Activated CD4-positive, alpha-beta T cell treated with anti-CD3 and anti-CD28 coated beads for 24 hours (primary cell): ENCODE measurements at regions not wholly inside any gene's neighbourhood (a gene's known extent, or its start where the extent isn't known, plus 50 kb on each side); places are given as distances from the start of the nearest gene placed in this dataset.

Experiments
- DNase-seq, 2 donors: peaks; one replicate each; pipeline ENCODE4 v3.0.0-alpha.2; 2020; ENCODE audit warnings: low read depth in 2 of 2

DNA sequence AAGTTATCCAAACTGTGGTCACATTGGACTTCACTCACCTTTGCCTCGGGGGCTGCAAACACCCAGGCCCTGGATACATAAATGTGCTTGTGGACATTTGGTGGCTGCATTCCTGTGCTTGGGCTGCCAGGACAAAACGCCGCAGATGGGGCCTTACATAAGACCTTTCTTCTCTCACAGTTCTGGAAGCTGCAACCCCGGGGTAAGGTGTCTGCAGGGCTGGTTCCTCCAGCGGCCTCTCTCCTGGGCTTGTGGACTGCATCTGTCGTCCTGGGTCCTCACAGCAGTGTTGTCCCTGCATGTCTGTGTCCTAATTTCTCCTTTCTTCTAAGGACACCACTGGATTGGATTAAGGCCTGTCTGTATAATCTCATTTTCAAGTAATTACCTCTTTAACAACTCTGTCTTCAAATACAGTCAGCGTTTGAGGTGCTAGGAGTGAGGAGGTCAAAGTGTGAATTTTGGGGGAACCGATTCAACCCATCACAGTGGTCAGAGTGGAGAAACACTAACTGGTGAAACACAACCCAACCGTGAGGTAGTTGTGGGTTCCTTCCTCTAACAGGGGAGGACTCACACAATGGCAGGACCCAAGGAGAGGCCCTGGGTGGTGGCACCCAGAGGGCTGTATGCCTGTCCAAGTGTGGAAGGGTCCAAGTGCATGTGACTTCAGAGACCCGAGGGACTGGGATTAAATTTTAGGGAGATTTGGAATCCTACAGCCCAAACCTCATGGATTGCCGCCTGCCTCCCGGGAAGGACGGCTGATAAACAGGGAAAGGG is 415.6 kb downstream of the IRX2 start:
- no peak for DNase-seq

DNA sequence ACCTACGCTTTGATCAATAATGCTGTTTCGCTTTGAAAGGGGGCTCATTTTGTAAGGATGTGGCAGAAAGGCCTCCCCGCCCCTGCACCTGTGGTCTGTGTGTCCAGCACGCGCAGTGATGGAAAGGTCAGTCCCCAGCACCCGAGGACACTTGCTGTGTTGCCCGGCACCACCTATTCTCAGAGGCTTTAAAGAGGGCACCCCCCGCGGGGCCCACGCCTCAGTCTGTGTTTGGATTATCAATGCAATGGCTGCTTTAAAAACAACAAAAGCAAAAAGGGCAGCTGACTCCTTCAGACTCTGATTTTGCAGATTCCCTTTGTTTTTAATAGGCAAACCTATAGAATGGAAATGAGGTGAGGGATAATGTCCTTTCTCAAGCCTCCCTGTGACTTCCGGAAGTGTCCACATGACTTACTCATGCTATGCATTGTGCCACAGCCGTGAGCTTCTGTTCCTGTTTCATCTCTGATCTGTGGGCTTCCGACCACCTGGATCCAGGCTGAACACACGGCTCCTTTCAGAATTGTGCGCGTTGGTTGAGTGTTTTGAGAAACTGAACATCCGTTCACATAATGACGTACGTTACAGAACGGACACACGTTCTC is 416.2 kb downstream of the IRX2 start:
- DNase-seq = no peak

DNA sequence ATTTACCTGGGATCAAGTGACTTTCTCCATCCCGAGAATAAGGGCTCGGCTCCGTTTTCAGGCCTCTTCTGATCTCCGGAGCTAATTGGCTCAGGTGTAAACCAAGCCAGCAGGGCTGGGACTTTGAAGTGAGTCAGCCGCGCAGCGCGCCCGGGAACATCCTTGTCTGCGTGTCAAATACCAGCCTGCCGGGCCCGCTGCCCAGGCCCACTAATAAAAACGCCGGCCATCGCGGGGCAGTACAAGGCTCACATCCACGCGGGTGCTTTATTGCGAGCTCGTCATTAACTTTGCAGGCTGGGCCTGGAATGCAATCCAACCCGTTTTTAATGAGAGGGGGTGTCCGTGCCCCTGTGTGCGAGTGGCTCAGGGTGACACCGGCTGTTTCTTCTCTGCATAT is 416.8 kb downstream of the IRX2 start:
- no peak for DNase-seq

DNA sequence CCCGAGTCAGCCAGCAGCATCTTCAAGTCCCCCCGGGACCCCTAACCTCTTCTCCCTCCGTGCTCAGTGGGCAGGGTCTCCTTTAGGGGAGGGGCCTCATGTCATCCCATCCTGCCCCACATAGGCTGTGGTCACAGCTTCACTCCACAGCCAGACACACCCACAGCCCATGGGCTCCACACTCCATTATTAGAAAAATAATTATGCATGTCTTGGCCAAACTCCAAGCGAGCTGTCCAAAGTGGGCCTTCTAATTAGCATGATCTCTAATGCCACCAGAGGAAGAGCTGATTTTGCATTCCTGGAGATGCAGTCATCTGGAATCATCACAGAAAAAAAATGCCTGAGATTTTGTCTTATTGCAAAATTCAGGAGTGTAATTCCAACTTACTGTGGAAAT is 418.2 kb downstream of the IRX2 start:
- no peak for DNase-seq

DNA sequence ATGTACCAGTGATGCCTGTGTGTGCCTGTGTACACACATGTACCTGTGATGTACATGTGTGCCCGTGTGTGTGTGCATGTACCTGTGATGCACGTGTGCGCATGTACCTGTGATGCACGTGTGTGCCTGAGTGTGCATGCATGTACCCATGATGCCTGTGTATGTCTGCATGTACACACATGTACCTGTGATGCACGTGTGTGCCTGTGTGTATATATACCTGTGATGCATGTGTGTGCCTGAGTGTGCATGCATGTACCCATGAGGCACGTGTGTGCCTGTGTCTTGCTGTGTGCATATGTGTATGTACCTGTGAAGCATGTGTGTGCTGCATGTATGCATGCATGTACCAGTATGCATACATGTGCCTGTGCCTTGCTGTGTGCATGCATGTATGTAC is 419.0 kb downstream of the IRX2 start:
- DNase-seq = no peak

DNA sequence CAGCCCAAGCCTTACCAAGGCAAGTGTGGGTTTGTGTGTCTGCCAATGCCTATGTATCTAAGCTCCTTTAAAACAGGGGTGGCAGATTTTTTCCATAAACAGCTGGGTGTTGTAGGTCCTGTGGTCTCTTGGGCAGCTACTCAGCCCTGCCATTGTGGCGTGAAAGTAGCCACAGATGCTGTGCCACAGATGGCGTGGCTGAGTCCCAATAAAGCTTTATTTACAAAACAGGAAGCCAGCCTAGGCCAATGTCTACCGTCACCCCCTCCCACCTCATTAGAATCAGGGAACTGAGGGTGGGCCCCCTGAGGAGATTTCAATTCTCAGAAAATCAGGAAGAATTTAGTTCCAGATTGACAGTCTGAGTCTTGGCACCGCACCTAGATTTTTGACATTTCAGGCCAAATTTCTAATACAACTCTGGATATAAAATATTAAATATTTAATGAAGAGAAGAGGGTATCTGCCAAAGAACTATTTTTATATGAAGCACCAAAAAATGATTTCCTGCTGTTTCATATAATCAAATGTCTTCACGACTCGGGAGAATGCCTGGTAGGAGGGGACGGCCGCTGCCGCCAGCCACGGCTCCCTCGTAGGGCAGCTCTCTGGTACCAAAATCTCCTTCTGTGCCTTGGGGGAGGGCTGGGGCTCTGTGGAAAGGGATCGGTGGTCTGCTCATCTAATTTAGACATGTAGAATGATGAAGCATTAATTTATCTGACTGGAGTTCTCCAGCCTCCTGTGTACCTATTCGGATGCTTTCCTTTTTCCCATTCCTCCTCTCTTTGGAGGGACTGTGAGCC is 420.9 kb downstream of the IRX2 start:
- DNase-seq = no peak

DNA sequence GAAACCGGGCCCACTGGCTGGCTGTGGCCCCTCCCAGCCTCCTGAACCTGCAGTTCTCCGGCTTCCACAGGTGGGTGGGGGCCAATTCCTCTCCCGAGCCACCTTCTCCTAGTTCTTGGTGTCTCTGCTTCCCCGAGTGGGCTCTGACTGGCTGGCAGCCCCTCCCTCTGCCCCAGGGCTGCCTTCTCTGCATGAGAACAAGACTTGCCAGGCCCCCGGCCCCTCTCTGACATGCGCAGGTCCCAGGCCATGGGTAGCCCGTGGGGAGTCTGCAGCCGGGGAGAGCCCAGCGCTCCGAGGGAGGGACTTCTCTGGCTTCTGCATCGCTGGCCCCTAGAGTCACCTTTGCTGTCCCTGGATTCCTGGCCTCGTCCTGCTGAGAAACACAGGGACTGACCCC is 421.7 kb downstream of the IRX2 start:
- DNase-seq = no peak

DNA sequence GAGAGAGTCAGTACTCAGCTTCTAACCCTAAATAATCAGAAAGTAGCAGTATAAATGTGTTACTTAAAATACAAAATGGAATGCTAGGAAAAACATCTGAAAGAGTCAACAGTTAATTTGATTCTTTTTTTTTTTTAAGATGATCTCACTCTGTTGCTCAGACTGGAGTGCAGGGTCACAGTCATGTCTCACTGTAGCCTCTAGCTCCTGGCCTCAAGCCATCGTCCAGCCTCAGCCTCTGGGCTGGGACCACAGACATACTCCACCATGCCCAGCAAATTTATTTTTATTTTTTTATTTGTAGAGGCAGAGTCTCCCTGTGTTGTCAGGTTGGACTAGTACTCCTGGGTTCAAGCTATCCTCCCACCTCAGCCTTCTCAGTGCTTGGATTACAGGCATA is 424.9 kb downstream of the IRX2 start:
- no peak for DNase-seq

DNA sequence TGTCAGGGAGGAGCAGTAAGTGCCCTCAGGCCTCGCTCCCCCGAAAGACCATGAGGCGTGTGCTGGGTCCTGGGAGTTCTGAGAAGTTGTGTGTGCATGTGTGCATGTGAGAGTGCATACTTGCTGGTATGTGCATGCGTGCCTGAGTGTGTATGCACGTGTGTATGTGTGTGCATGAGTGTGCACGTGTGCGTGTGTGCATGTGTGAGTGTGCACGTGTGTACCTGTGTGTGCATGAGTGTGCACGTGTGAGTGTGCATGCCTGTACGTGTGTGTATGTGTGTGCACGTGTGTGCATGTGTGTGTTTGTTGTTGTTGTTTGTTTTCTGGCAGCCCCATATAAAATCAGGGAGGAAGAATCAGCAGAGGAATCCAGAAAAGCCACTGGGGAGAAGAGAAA is 426.7 kb downstream of the IRX2 start:
- DNase-seq = no peak

DNA sequence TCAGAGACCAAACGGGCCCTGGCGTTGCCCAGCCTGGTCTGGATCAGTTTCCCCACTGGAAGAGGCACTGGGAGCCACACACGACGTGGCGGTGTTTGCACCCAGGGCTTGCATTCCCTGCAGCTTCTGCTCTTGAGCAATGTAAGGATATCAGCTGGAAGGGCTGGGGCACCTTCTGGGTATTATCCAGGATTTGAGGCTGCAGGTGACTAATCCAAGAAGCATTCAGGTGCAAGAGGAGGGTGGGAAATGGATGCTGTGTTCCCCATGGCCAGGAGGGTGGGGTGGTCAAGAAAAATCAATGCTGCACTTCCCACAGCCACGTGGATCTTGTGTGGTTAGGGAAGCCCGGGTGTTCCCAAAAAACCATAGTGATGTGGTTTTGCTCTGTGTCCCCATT is 430.9 kb downstream of the IRX2 start:
- DNase-seq = no peak

DNA sequence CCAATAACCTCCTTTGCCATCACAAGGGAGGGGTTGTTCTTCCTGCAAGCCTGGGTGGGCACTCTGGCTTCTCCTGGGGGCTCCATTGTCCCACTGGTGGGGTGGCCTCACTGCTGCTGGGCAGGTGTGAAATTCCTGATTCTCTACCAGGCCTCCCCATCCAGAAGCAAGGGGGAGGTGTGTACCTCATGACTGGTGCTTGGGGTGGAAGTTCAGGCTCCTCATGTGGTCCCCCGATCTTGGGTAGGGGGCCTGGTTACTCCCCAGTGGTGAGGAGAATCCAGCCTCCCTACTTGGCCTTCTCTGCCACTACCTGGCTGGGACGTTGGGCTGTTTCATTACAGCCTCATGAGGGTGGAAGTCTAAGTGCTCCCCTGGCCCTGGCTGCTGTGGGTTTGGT is 433.9 kb downstream of the IRX2 start:
- DNase-seq = no peak

DNA sequence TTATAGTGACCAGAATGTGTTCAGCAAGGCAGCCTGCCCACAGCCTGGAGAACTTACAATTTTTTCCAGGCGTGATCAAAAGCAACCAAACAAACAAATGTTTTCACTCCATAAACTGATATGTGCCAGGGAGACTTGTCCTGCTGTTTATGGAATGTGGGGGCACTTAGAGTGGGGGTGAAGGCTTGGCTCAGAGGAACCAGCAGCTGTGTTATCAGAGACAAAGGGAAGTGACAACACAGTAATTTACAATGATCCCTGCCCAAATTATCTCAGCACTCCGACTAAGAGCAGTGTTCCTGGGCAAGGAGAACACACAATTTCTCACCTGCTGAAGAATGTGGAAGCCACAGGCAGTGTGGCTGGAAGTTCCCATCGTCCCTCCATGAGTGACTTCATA is 429.1 kb upstream of the IRX4 start:
- DNase-seq = no peak

DNA sequence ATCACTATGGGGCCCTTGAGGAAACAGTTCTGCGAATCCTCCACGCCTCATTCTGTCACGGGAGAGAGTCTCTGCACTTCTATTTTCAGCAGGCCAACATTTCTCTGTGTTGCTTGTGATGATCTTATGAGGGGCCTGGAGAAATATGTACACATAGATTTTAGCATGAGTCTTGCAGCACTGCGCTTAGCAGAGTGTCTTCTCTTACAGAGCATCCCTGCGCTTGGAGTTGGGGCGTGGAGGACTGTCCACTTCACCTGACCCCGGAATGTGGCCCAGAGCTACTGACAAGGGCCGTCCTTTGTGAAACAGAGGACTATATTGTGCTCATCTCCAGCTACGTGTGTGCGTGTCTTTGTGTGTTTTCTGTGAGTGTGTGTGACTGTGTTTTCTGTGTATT is 428.2 kb upstream of the IRX4 start:
- DNase-seq = no peak

DNA sequence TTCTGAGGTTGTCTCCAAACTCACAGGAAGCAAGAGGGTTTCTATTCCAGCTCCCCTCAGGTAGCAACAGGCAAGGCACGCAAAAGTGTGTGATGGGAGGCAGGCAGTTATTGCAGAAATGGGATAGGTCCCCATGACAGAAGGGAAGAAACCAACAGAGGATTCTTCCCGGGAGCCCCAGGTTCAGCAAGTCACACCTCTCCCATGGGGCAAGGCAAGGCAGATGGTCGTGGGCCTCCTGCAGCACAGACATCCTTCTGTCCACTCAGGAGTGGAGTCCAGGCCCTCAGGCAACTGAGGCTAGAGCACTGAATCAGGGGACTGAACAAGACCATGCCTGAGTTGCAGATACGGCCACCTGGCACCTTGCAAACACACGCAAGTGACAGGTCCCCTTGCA is 424.9 kb upstream of the IRX4 start:
- DNase-seq = no peak

DNA sequence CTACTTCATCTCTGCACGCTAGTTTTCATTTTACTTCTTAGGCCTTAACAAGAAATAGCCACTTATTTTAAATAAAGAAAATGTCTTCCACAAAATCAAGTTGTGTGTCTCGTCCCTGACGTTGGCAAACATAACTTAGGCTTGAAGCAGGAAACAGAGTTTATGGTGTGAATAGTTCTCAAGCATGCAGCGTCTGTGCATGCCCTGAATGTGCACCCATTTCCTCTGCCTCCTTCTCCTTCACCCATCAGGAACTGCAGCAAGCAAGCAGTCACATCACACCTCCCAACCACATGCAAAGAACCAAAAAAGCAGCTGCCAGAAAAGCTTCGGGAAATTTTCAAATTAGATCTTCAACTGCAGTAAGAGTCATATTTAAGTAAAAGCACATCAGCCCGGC is 424.0 kb upstream of the IRX4 start:
- DNase-seq = no peak

DNA sequence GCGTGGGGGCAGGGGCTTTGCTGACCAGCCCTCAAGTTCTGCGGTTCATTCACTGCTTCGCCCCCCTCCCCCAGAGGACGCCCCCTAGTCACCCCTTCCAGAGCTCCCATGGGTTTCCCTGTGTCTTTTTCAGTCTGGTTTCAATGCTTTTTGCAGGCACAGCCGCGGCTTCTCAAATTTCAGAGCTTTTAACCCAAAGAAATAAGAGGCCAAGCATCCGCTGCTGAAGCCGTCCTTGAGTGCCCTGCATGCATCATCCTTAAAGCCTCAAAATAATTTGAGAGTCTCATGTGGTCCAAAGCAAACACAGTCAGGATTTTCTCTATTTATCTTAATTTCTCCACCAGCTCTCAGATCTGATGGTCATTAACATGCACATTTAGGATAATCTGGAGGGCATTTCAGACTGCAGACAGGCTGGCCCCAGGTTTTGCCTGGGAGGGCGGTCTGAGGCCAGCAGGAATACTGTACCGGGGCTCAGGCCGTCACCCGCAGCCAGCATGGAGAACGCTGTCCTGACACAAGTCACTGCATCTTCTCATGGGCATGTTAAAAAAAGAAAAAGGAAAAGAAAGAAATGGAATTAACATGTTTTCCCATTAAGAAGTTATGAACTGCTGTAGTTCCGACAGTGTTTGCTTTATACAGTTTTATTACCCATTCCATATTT is 420.8 kb upstream of the IRX4 start:
- no peak for DNase-seq

DNA sequence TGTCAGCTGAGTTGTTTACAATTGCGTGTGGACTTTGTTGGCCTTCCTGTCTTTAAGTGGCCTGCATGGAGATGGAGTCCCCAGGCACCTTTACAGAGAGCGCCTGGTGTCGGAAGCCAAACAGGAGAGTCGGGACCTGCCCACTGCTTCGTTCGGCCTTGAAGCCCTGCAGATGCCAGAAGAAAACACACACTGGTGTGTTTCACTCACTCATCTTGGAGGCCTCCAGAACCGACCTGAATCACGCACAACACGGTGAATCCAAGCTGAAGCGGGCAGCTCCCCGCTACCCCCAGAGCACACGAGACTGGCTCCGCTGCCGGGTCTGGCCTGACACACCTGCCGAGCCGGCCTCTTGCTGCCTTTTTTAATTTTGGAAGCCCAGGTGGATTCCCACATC is 419.4 kb upstream of the IRX4 start:
- no peak for DNase-seq

DNA sequence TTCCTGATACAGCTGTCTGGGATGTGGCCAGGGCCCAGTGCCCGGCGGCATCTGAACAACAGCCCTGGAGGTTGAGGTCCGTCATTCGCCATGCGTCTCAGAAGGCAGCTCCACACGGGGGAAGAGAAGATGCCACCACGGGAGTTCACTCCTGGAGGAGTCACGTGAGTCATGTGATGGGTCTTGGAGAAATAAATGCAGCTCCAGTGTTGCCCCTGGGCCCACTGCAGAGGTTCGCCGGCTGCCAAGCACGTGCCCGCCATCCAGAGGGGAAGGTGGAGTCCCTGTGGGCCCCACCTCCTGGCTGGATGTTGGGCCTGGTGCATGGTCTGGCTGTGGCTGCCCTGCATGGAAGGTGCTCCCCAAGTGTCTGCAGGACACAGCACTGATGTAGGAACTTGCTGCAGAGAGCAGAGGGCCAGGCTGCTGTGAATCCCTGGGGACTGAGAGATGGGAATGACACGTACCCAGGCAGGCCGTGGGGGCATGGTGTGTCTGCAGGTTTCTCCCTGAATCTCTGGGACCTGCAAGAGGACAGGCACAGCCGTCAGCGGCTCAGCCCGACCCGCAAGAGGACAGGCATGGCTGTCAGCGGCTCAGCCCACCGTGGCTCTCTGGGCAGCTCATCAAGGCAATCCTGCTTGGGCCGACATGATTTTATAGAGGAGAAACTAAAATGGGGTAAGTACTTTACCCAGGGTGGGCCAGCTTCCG is 418.3 kb upstream of the IRX4 start:
- no peak for DNase-seq

DNA sequence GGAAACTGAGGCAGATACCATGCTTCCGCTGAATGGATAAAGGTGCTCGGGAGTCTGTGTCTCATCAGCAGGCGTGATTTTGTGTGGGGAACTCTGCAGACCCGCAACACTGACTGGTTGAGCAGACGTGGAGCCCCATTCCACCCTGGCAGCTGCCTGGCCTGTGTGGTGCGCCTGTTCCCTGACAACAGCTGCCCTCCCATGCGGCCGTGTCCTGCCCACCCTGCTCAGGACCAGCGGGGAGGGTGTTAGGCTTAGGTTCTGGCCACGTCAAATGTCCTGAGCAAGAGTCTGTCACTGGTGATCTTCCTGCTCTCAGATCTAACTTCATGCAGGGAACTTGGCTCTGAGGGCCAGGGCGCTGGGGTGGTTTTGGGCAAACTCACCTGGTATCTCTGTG is 417.7 kb upstream of the IRX4 start:
- no peak for DNase-seq

DNA sequence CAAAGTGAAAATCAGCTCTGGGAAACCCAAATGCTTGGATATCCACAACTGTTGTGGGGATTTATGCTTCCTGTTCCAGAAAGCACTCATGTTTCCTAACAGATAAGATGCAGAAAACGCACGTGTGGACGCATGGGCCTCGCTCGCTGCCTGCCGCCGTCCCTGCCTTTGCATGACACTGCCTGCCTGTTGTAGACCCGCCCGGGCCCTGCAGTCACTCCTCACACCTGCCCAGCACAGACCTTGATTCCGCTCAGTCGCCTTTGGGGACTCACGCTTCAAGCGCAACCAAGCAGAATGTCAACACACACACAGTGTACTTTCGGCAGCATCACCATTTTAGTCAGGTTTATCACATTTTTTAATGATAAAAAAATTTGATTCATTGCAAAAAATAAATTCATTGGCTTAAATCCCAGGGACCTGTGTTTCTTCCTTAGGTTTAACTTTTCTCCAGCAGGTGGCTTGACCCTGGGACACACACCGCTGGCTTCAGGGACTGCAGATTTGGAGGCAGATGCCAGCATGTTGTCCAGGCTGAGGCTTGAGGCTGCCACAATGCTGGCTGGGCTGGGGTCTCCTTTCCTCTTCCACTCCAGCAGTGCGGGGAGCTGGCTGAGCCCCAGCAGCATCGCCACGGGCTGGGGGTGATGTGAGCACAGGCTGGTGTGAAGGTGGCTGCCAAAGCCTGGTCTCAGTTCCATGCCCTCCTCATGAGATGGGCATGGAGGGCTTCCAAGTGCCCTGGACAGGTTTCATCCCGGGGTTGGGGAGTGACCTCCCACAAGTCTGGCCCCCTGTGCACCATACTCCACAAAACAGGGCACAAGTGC is 416.9 kb upstream of the IRX4 start:
- no peak for DNase-seq

DNA sequence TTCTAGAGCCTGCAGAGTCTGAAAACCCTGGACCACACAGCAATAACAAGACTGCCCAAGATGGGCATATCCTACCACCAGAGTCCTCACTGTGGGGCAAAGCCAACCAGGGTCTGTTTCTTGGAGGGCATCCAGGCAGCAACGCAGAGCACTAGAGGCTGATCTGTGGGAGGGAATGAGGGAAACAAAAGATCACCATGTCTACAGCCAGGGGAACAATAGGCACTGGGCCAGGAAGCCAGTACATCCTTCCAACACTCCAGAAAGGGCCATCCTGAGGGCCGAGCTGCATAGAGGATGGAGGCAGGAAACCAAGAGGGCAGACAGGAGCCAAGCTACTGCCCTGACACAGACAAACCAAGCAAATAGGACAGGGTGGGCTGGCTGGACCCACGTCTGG is 416.1 kb upstream of the IRX4 start:
- no peak for DNase-seq
